ENCODE measurements at regions not wholly inside any gene's neighbourhood (a gene's known extent, or its start where the extent isn't known, plus 50 kb on each side); places are given as distances from the start of the nearest gene placed in this dataset.
"Not testable (repeated sequence)": the region's sequence is repeated elsewhere in the genome, so short reads cannot be mapped to it uniquely, and the experiment has no call there.

GRCh38 chr16:9599415-9600120, 508.1 kb downstream of the HAPSTR1 start:
- DNase-seq = no peak

GRCh38 chr16:9602189-9602588, 510.7 kb downstream of the HAPSTR1 start:
- no peak for DNase-seq

DNA sequence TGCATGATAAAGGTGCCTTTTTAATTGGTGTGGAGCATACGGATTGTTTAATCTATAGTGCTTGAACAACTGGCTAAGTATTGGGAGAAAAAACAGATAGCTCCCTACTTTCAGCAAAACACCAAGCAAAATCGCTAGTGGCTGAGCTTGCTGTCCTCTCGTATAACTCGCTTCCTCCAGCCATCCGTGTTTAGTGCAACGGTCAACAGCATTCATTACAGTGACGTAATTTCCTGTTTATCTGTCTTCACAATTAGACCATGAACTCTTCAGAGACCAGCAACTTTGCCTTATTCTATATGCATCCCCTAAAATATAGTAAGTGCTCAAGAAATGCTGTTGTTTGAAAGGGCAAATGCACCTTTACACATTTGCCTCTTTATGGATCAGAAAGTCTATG, 511.9 kb downstream of the HAPSTR1 start:
- no peak for DNase-seq

GRCh38 chr16:9607515-9608230, 516.2 kb downstream of the HAPSTR1 start:
- DNase-seq = no peak

DNA sequence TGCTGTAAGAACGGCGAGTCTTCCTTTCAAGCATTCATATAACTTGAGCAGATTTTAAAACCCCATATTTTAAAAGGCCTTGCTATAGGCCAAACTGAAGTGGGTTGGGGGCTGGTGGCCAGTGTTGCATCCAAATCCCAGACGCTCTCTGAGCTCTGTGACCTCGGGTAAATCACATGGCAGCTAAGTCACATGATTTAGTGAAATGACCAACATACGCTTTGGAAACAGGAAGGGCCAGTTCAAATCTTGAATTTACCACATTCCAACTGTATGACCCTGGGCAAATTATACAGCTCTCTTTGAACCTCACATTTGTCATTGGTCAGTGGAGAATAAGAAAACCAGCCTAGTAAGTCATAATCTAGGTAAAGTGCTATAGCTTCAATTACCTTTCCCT, 519.3 kb downstream of the HAPSTR1 start:
- DNase-seq = no peak

DNA sequence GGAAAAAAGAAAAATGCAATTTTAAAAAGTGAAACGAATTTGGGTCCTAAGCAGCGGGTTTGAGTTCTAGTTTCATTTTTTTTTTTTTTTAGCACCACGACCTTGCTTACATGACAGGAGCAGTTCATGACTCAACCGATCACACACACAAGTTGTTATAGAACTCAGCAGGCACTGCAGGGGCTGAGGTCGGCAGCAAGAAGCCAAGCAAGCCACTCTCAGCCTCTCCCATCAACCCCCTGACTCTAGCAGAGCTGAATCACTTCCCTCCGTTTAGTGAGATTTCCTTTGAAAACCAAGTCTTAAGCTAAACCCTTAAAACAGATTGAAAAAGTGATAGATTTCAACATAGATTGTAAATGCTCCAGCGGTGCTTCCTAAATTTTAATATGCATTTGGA, 520.8 kb downstream of the HAPSTR1 start:
- no peak for DNase-seq

GRCh38 chr16:9614389-9614788, 522.9 kb downstream of the HAPSTR1 start:
- DNase-seq = no peak

GRCh38 chr16:9622268-9622667, 530.8 kb downstream of the HAPSTR1 start:
- no peak for DNase-seq

DNA sequence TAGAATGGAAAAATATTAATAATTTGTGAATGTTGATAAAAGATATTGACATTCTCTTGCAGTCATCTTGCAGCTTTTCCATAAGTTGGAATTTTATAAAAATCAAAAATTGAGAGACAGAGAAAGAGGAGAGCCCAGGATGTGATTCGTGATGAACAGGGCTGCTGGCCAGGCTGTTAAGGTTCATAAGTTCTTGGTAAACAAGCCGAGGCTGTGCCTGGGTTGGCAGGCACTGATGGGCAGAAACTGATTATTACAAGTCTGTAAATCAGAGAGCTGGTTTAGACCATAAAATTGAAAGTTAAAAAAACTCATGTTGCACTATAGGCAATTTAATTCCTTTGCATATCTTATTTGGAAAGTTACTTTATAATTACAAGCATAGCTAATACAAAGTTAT, 533.7 kb downstream of the HAPSTR1 start:
- DNase-seq = no peak

GRCh38 chr16:9627427-9627826, 536.0 kb downstream of the HAPSTR1 start:
- no peak for DNase-seq

- DNase-seq = no peak
These were observed 538.7 kb downstream of the HAPSTR1 start for GRCh38 chr16:9630119-9630518.

DNA sequence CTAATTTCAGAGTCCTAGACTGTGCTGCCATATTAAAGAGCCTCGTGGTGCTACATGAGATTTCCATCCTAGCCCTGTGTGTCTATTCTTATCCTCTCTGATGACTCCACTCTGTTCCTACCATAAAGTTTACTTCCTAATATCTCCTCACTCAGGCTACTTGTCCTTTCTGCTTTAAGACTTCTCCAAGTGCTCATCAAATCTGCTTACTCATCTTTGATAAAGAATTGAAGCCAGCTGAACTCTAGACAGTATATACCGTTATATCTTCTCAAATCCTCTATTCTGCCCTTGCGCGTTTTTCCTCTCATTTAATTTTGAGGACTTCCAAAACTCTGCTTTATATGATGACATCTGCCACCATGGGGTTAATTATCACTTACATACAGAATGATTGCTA, 539.5 kb downstream of the HAPSTR1 start:
- no peak for DNase-seq

GRCh38 chr16:9633844-9634243, 542.4 kb downstream of the HAPSTR1 start:
- DNase-seq = no peak

- DNase-seq = not testable (repeated sequence)
These were observed 543.8 kb downstream of the HAPSTR1 start for GRCh38 chr16:9635150-9635720.

DNA sequence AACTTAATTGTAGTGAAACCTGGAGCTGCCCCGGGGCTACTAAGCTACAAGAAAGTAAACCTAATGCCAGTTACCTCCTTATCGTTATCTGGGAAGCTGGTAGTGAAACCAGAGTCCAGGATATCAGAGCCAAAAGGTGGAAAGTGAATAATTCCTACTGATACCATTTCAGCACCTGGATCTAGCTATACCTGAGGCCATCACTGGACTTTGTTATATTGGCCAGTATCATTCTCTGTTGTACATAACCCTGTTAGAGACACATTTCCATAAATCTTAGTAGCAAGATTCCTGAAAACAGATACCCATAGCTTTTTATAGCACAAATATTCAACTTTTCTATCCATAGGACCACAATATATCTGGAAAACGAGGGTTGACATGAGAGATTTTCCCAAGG, 538.0 kb downstream of the GRIN2A start:
- no peak for DNase-seq

- no peak for DNase-seq
These were observed 536.3 kb downstream of the GRIN2A start for GRCh38 chr16:9645911-9646310.

GRCh38 chr16:9647981-9648701, 534.1 kb downstream of the GRIN2A start:
- no peak for DNase-seq

- no peak for DNase-seq
These were observed 531.9 kb downstream of the GRIN2A start for GRCh38 chr16:9650284-9650683.

DNA sequence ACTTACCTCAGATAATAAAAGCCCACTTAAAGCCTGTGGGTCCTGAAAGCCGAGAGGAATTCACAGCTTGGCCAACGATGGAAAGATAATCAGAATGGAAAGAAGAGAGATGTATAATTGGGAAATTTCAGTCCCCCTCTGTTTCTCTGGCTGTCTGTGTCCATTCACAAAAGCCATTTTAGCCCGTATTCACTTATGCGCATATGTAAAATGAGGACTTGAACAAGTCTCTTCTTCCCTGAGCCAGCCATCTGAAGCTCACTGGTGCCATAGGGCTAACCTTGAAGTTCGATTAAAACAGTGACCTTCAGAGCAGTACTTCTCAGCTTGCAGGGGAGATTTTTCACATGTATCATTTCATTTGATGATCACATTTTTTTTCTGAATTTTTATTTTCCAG, 527.2 kb downstream of the GRIN2A start:
- DNase-seq = no peak

- DNase-seq = no peak
These were observed 524.6 kb downstream of the GRIN2A start for GRCh38 chr16:9657641-9658040.

GRCh38 chr16:9658164-9658563, 524.1 kb downstream of the GRIN2A start:
- no peak for DNase-seq

GRCh38 chr16:9658586-9658985, 523.6 kb downstream of the GRIN2A start:
- DNase-seq = no peak

GRCh38 chr16:9660898-9661297, 521.3 kb downstream of the GRIN2A start:
- DNase-seq = no peak
